Body of pancreas (tissue), 4 donors: ENCODE measurements at regions not wholly inside any gene's neighbourhood (a gene's known extent, or its start where the extent isn't known, plus 50 kb on each side); places are given as distances from the start of the nearest gene placed in this dataset.
"Not testable (repeated sequence)": the region's sequence is repeated elsewhere in the genome, so short reads cannot be mapped to it uniquely, and the experiment has no call there.

Experiments used
- CTCF ChIP-seq, 7 experiments: fragments of 450-650 bp in 4 of 7; fragments of 200-600 bp in 3 of 7; sonication (generic) in 3 of 7; IDR thresholded peaks; one replicate each; pipeline ENCODE4 v1.5.1; 2016 to 2019; ENCODE audit warnings: antibody characterized with exemption in 7 of 7
- POLR2A ChIP-seq, 3 donors: fragments of 450-650 bp; IDR thresholded peaks; one replicate each; pipeline ENCODE4 v1.6.1; 2016; ENCODE audit warnings: antibody characterized with exemption in 3 of 3, mild to moderate bottlenecking in 2 of 3

- TF ChIP-seq CTCF, POLR2A (IDR thresholded peaks at IDR 0.05): not testable (repeated sequence)
These were observed 252.9 kb upstream of the SGCG start for GRCh38 chr13:22927845-22928244.
